IPS-15b (cell line): ENCODE measurements at regions not wholly inside any gene's neighbourhood (a gene's known extent, or its start where the extent isn't known, plus 50 kb on each side); places are given as distances from the start of the nearest gene placed in this dataset.
A peak's percentile ranks its signal among the peaks of the same experiment; 100 is the strongest.
"Not testable (repeated sequence)": the region's sequence is repeated elsewhere in the genome, so short reads cannot be mapped to it uniquely, and the experiment has no call there.

Experiments
- H3K27me3 ChIP-seq: one replicate; pipeline ENCODE4 v1.6.1; 2013; ENCODE audit warnings: low read length; ENCODE audit not compliant: control insufficient read depth, insufficient read depth
- H3K36me3 ChIP-seq: one replicate; pipeline ENCODE4 v1.6.1; 2013; ENCODE audit warnings: low read length; ENCODE audit not compliant: control insufficient read depth, insufficient read depth
- H3K4me1 ChIP-seq: one replicate; pipeline ENCODE4 v1.6.1; 2013; ENCODE audit warnings: mild to moderate bottlenecking, low read length; ENCODE audit not compliant: control insufficient read depth, insufficient read depth
- H3K4me3 ChIP-seq: one replicate; pipeline ENCODE4 v1.5.1; 2013; ENCODE audit warnings: low read depth, low read length
- H3K9ac ChIP-seq: one replicate; pipeline ENCODE4 v1.6.1; 2013; ENCODE audit warnings: low read depth, mild to moderate bottlenecking, low read length
- H3K9me3 ChIP-seq: one replicate; pipeline ENCODE4 v1.6.1; 2013; ENCODE audit warnings: mild to moderate bottlenecking, low read length; ENCODE audit not compliant: control insufficient read depth, insufficient read depth

DNA sequence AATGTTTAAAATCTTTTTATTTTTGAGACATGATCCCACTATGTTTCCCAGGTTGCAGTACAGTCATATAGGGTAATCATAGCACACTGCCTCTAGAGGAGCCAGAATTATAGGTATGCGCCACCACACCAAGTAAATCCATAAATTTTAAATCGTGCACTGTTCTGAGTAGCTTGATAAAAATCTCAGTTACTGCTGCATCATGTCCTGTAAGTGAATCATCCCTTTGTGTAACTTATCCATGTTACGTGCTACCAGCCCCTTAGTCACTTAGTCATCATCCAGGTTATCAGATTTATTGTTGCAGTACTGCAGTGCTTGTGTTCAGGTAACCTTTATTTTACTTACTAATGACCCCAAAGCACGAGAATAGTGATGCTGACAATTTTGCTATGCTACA, 1770.9 kb downstream of the BRINP3 start:
- Histone ChIP-seq H3K9me3 (no peaks in the 10 kb centered on the region), H3K36me3 (no peaks in the 10 kb centered on the region), H3K4me1 (peaks cover 2% of the 10 kb centered on the region), H3K4me3 (no peak overlapping the region), H3K9ac (no peak overlapping the region), H3K27me3 (no peaks in the 10 kb centered on the region)

- no peaks in the 10 kb centered on the region for H3K9me3 ChIP-seq
- H3K27me3 ChIP-seq, result no peaks in the 10 kb centered on the region
- H3K4me3 ChIP-seq, result no peak overlapping the region
- H3K9ac ChIP-seq, result no peak overlapping the region
- no peaks in the 10 kb centered on the region for H3K4me1 ChIP-seq
- no peaks in the 10 kb centered on the region for H3K36me3 ChIP-seq
Measured at GRCh38 chr1:188708795-188709535, 1768.7 kb downstream of the BRINP3 start.

DNA sequence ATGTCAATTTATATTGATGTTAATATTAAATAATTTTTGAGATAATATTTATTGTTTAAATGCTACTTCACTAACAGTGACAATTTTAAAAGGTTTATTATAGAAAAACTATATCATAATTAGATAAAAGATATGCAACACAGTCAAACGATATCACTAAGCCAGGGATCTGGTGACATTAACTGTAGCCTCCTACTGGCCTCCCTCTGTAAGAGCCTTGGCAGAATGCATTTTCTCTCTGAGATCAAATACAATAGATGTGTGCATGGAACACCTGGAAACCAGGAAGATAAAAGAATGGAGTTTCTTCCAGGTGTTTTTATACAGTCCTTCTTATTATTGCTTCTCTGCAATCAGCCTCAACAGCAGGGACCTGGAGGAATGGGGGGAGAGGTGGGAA, 1762.1 kb downstream of the BRINP3 start:
- H3K27me3 ChIP-seq, result no peaks in the 10 kb centered on the region
- H3K4me1 ChIP-seq, result no peaks in the 10 kb centered on the region
- no peaks in the 10 kb centered on the region for H3K9me3 ChIP-seq
- no peak overlapping the region for H3K4me3 ChIP-seq
- no peaks in the 10 kb centered on the region for H3K36me3 ChIP-seq
- no peak overlapping the region for H3K9ac ChIP-seq

- Histone ChIP-seq H3K9me3 (no peaks in the 10 kb centered on the region), H3K4me3 (no peak overlapping the region), H3K36me3 (no peaks in the 10 kb centered on the region), H3K27me3 (no peaks in the 10 kb centered on the region), H3K9ac (no peak overlapping the region), H3K4me1 (no peaks in the 10 kb centered on the region)
Measured at GRCh38 chr1:188719735-188720134, 1757.9 kb downstream of the BRINP3 start.

DNA sequence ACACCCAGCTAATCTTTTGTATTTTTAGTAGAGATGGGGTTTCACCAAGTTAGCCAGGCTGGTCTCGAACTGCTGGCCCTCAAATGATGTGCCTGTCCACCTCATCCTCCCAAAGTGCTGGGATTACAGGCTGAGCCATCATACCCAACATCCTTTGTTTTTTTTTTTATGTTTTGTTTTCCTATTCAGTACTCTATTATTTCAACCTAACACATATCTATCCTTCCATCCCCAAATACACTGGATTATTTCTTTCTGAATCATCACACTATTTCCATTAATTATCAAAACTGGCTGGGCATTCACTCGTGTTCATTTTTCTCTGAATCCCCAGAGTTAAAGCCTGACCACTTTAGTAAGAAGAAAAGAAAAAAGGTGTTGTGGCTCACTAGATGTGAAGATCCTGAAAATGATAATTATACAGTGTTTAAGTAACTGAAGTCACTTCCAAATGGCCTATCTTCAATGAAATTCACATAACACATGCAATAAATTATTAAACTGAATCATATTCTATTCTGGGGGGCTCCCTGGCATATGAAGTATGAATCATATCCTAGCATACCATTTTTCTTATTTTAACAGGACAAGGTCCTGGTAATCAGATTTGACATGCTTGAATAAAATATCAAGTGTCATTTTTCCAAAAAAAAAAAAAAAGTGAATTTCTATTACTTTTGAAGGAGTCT, 1754.2 kb downstream of the BRINP3 start:
- H3K9ac ChIP-seq, result no peak overlapping the region
- no peaks in the 10 kb centered on the region for H3K9me3 ChIP-seq
- H3K36me3 ChIP-seq, result no peaks in the 10 kb centered on the region

DNA sequence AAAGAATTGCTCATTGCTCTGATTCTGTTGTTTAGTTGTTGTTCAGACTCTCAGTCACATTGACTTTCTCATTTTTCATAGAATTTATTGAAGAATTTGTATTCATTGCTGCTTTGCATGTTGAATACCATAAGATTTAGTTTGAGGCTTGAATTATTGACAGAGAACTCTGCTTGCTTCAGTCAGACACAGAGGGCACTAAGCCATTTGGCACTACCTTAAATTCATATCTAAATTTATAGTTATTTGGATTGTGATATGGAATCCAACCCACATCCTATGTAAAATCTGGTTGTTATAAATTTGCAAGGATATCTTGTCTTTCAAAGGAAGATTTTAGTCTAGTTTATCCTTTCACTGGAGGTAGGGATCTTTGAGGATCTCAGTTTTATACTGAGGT, 1748.6 kb downstream of the BRINP3 start:
- Histone ChIP-seq H3K4me1 (no peaks in the 10 kb centered on the region), H3K36me3 (no peaks in the 10 kb centered on the region), H3K4me3 (no peak overlapping the region), H3K9ac (no peak overlapping the region), H3K27me3 (no peaks in the 10 kb centered on the region), H3K9me3 (no peaks in the 10 kb centered on the region)

More for the DNA sequence above, 1754.2 kb downstream of the BRINP3 start:
- H3K4me3 ChIP-seq, result no peak overlapping the region
- no peaks in the 10 kb centered on the region for H3K4me1 ChIP-seq
- no peaks in the 10 kb centered on the region for H3K27me3 ChIP-seq

DNA sequence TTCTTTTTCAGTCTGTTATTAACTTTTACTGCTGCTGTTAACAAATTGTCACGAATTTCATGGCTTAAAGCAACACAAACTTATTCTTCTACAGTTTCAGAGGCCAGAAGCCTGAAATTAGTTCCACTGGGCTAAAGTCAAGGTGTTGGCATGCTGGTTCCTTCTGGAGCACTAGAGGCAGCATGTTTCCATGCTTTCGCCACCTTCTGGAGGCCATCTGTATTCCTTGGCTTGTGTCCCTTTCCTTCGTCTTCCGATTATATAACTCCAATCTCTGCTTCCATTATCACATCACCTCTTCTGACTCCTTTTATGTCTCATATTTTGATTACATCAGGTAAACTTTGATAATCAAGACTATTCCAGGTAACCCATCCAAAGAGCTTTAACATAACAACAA, 1742.1 kb downstream of the BRINP3 start:
- Histone ChIP-seq H3K9me3 (no peaks in the 10 kb centered on the region), H3K4me3 (no peak overlapping the region)

DNA sequence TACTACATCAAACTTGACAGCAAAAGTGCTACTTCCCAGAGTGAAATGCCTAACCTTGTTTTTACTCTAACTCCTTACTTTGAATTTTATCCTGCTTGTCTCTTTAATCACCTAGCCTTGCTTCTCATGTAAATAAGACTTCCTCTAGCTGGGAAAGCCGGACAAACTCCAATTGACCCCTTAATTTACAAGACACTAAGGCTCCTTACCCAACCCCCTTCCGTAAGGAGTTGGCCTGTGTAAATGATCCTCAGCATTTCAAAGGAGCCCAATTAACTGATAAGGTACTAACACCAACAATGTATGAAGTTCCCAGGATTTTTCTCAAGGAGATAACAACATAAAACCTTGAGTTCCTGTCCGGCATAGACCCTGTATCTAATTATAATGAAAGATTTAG, 1728.4 kb downstream of the BRINP3 start:
- not testable (repeated sequence) for H3K4me1 ChIP-seq, H3K36me3 ChIP-seq, H3K9ac ChIP-seq, H3K4me3 ChIP-seq, H3K27me3 ChIP-seq
- peaks cover 22% of the 10 kb centered on the region for H3K9me3 ChIP-seq

More for the DNA sequence above, 1742.1 kb downstream of the BRINP3 start:
- H3K27me3 ChIP-seq, result no peaks in the 10 kb centered on the region
- no peaks in the 10 kb centered on the region for H3K36me3 ChIP-seq
- H3K4me1 ChIP-seq, result no peaks in the 10 kb centered on the region
- no peak overlapping the region for H3K9ac ChIP-seq

GRCh38 chr1:188752027-188752426, 1725.6 kb downstream of the BRINP3 start:
- not testable (repeated sequence) for H3K9ac ChIP-seq, H3K4me1 ChIP-seq, H3K4me3 ChIP-seq

DNA sequence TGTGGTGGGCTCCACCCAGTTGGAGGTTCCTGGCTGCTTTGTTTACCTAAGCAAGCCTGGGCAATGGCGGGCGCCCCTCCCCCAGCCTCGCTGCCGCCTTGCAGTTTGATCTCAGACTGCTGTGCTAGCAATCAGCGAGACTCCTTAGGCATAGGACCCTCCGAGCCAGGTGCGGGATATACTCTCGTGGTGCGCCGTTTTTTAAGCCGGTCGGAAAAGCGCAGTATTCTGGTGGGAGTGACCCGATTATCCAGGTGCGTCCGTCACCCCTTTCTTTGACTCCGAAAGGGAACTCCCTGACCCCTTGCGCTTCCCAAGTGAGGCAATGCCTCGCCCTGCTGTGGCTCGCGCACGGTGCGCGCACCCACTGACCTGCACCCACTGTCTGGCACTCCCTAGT, 1719.9 kb downstream of the BRINP3 start:
- H3K9me3 ChIP-seq, H3K36me3 ChIP-seq, H3K4me1 ChIP-seq, H3K27me3 ChIP-seq, H3K9ac ChIP-seq: not testable (repeated sequence)
- peak overlapping the region; percentile 52 for H3K4me3 ChIP-seq

More at GRCh38 chr1:188752027-188752426, 1725.6 kb downstream of the BRINP3 start:
- H3K27me3 ChIP-seq, H3K36me3 ChIP-seq: not testable (repeated sequence)
- peaks cover 22% of the 10 kb centered on the region for H3K9me3 ChIP-seq

DNA sequence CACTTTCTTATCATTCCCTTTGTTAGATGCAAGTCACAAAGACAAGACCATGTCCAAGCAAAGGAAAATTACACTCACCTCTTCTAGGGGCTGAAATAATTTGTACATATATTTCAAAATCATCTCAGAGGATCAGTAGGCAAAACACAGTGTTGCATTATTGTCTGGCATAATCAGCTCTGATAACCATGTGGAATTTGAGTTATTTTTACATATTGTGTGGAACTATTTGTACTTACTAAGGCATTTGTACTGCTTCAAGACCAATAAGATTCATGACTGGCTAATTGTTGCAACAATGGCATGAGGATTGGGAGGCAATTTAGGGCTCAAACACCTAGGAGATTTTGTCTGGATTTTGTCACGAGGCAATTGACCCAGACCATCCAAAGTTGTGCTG, 1716.4 kb downstream of the BRINP3 start:
- no peaks in the 10 kb centered on the region for H3K27me3 ChIP-seq
- H3K4me3 ChIP-seq, result no peak overlapping the region

DNA sequence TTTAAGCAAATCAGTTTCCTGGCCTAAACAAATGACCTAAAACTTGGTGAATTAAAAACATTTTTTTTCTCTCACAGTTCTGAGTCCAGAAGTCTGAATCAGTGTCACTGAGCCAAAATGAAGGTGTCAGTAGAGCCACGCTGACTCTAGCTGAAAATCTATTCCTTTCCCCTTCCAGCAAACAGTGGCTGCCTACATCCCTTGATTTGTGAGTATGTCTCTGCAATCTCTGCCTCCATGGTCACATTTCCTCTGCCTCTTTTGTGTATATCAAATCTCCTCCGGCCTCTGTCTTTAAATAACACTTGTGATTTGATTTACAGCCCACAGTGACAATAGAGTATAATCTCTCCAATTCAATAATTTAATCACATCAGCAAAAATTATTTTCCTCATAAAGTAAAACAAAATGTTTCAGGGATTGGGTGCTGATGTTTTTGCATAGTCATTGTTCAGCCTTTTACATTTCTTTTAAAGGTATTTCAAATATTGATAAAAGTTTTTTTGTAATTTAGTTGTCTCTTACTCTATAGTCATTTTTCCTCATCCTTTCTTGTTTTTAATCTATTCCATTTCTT, 1715.4 kb downstream of the BRINP3 start:
- Histone ChIP-seq H3K4me1 (peaks cover 4% of the 10 kb centered on the region), H3K9me3 (no peaks in the 10 kb centered on the region), H3K9ac (no peak overlapping the region), H3K36me3 (no peaks in the 10 kb centered on the region), H3K4me3 (no peak overlapping the region), H3K27me3 (no peaks in the 10 kb centered on the region)

More for the DNA sequence above, 1716.4 kb downstream of the BRINP3 start:
- Histone ChIP-seq H3K9me3 (no peaks in the 10 kb centered on the region), H3K9ac (no peak overlapping the region), H3K36me3 (no peaks in the 10 kb centered on the region), H3K4me1 (peaks cover 4% of the 10 kb centered on the region)
